Sciatic nerve (tissue), 2 donors: ENCODE measurements at regions not wholly inside any gene's neighbourhood (a gene's known extent, or its start where the extent isn't known, plus 50 kb on each side); places are given as distances from the start of the nearest gene placed in this dataset.
"Not testable (repeated sequence)": the region's sequence is repeated elsewhere in the genome, so short reads cannot be mapped to it uniquely, and the experiment has no call there.

Source experiments
- ATAC-seq: fragments of 200-7000 bp; cut with Tn5 transposase; one replicate; pipeline ENCODE4 v1.9.1; 2020; ENCODE audit warnings: mild to moderate bottlenecking, moderate library complexity
- DNase-seq: peaks from one replicate; pipeline ENCODE4 v3.0.0-alpha.2; 2020; ENCODE audit warnings: low spot score
- intact Hi-C: fragments of 100-400 bp; cut with DNase I; formaldehyde crosslinking; loops from one replicate; pipeline ENCODE4 v1.14.2; 2022
- donor health status: DM: no; HTN: no; CAD: no.
- donor health status: DM: no; HTN: no; CAD: no.

DNA sequence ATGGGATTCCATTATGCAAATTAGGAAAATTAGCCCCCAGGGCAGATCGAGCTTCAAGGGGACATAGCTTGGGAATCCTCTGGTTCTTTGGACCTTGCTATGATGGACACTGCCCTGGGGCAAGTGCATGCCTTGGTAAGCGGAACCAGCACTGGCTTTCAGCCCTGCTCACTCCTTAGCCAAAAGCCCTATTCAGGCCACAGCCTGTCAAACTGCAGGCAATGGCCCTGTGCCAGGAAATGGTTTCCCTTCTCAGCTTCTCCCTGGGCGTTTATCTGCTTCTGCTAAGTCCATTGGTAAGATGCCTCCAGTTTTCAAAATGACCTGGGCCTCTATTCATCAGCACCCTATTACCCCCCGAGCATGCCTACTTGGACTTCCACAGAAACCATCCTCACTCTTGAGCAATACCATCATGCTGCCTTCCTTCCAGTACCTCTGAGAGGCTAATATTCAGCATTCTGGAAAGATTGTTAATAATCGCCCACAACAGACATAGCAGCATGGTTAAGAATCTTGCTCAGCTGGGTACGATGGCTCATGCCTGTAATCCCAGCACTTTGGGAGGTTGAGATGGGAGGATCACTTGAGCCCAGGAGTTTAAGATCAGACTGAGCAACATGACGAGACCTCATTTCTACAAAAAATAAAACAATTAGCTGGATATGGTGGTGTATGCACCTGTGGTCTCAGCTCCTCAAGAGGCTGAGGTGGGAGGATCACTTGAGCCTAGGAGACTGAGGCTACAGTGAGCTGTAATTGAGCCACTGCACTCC lies 918.6 kb upstream of the AUTS2 start:
- intact Hi-C loops = no loop called here
- ATAC-seq = no peak
- no peak for DNase-seq

DNA sequence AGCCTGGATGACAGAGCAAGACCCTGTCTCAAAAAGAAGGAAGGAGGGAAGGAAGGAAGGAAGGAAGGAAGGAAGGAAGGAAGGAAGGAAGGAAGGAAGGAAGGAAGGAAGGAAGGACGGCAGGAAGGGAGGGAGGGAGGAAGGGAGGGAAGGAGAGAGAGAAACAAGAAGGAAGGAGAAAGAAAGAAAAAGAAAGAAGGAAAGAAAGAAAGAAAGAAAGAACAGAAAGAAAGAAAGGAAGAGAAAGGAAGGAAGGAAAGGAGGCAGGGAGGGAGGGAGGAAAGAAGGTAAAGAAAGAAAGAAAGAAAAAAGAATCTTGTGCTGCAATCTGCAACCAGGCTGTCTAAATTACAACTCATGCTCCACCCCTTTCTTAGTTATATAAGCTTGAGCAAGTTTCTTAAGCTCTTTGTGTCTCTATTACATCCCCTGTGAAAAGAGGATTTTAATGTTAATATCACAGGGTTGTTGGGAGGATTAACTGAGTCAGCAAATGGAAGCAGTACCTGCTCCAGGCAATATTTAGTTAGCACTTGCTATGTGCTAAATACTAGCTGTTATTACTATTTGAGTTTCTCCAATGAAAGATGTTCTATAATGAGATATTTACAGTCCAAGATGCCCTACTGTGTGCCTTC lies 917.9 kb upstream of the AUTS2 start:
- no peak for ATAC-seq
- intact Hi-C loops = no loop called here
- DNase-seq = no peak

GRCh38 chr7:68682910-68683309 lies 915.4 kb upstream of the AUTS2 start:
- intact Hi-C loops = no loop called here
- no peak for DNase-seq
- no peak for ATAC-seq

GRCh38 chr7:68684246-68684839 lies 913.9 kb upstream of the AUTS2 start:
- DNase-seq (no peak), ATAC-seq (peak; percentile 95)
- intact Hi-C loops = no loop called here

GRCh38 chr7:68684996-68685395 lies 913.3 kb upstream of the AUTS2 start:
- ATAC-seq (no peak), DNase-seq (no peak)
- intact Hi-C loops = no loop called here

DNA sequence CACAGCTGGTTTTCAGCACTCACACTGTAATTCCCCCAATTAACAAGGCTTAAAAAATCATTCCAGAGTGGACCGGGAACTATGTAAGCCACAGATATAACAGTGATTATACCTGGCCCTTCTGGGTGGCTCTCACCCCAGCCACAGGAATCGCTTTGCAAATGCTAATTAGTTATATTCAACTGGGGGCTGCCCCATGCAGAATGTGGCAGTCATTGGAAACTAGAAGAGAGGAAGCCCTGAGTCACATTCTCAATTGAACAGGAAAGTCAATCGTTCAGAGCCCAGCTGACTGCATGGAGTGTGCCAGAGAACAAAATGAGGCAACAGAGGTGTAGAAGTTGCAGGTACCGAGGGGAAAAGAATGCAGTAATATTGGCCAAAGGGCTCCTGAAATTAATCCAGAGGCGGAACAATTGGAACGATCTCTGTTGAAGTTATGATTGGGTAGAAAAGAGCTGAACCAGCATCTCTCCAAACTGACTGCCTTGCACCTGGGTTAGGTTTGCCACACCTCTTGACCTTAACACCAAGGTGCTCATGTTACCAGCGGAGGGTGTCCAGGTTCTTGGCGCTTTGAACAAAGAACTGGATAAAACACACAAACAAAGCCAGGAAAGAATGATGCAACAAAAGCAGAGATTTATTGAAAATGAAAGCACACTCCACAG lies 909.7 kb upstream of the AUTS2 start:
- DNase-seq = no peak
- no peak for ATAC-seq
- intact Hi-C loops = no loop called here

GRCh38 chr7:68689087-68689433 lies 909.2 kb upstream of the AUTS2 start:
- ATAC-seq = no peak
- DNase-seq = no peak
- intact Hi-C loops = no loop called here

DNA sequence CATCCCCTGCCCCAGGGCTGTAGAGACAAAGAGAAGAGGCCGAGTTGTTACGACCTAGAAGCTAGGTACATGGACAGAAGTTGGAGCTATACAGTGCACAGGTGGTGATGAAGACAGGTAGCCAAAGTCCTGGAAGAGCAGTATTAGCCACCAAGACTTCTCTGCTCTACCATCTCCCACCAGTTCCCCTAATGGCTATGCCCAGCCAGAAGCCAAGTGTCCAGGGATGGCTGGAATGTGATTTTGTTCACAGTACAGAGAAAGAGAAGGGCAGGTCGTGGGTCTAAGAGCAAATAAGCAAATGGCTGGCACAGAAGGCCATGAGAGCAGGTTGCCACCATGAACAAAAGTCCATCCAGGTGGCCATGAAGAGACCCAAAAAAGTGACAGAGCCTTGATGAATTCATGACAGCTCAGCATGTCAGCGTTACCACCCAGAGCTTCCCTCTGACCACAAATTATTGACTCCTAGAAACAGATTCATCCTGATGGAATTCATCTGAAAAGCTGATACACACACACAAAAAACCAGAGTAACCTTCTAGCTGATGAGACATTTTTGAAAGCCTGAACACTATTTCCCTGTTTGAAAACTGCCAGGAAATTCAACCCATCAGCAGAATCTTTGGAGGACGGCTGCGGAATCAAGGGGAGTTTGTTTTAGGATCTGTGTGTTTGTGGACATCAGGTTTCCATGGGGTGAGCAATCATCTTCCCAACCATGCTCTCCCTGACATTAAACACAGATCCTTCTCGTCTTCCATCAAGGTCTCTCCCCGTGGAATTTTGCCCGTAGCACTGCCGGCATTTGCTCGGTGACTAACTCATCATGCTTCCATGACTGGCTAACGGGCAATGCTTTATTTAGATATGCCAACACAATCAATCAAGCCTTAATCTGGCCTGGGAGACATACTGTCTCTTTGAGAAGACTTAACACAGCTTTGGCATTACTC lies 906.7 kb upstream of the AUTS2 start:
- no peak for ATAC-seq
- no peak for DNase-seq
- intact Hi-C loops = no loop called here

GRCh38 chr7:68692511-68692910 lies 905.8 kb upstream of the AUTS2 start:
- ATAC-seq (no peak), DNase-seq (no peak)
- intact Hi-C loops = no loop called here

DNA sequence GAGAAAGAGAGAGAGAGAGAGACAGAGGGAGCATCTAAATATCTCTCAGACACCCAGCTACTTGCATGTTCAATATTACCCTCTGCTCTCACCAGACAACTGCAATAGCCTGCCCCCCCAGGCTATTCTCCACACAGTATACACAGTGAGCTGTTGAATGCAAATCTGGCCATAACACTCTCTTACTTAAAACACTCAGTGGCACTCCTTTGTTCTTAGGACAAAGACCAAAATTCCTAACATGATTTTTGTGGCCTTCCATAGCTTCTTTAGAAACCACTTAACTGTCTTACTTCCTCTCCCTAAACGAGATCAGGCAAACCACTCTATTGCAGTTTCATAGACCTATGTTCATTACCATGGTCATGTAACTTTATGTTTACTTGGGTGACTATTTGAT lies 903.6 kb upstream of the AUTS2 start:
- intact Hi-C loops = no loop called here
- ATAC-seq (no peak), DNase-seq (no peak)

GRCh38 chr7:68697796-68698280 lies 900.4 kb upstream of the AUTS2 start:
- no peak for DNase-seq
- ATAC-seq = no peak
- intact Hi-C loops = no loop called here

DNA sequence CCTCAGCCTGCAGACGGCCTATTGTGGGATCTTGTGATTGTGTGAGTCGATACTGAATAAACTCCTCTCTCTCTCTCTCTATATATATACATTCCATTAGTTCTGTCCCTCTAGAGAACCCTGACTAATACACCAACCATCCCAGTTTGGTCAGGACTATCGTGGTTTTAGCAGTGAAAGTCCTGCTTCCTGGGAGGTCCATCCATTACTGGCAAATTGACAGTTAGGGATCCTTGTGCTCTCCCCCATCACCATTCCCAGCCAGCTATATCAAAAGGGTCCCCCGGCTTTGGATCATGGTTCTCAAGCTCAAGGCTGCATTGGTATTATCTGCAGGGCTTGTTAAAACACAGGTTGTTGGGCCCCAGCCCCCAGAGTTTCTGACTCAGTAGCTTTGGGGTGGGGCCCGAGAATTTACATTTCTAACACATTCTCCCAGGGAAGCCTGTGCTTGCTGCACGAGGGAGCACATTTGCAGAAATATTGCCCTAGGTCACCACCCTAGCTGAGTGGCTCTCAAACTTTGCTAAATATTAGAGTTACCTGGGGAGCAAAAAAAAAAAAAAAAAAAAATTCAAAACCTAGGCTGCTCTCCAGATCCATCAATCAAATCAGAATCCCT lies 899.1 kb upstream of the AUTS2 start:
- DNase-seq = no peak
- intact Hi-C loops = no loop called here

DNA sequence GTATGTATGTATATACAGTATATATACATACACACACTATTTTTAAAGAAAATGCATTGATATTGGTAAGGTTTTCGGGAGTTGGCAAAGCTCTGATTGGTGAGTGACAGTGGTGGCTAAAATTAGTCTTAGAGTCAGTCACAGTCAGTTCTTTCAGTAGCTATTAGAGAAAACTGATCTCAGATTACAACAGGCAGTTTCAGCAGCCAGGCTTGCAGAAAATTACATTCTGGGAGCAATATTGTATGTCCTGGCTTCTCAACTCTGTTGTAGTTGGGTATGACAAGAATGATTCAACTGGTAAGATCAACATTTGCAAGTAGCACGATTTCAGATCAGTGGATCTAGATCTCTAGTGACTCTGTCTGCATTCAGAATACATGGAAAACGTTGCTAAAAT lies 897.9 kb upstream of the AUTS2 start:
- ATAC-seq (no peak), DNase-seq (no peak)
- intact Hi-C loops = no loop called here

More for the DNA sequence above, 899.1 kb upstream of the AUTS2 start:
- ATAC-seq = no peak

DNA sequence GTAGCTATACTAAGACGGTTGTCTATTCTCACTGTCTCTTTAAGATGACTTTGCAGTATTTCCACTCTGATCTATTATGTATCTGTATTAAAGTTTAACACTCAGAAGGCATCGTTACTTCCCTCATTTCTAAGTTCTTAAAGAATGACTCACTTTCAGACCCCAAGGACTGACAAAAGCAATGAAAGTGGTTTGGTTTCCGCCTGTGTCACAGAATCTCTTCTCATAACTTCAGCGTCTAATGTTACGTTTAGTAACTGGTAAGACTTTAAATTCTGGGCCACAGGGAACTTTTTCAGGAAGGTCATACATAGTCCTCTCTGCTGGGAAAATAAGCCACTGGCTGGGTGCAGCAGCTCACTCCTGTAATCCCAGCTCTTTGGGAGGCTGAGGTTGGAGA lies 892.0 kb upstream of the AUTS2 start:
- intact Hi-C loops = no loop called here
- no peak for DNase-seq
- ATAC-seq = no peak

- DNase-seq = no peak
- no peak for ATAC-seq
- intact Hi-C loops = no loop called here
These were observed 891.1 kb upstream of the AUTS2 start for GRCh38 chr7:68707159-68707558.

GRCh38 chr7:68707958-68708357 lies 890.3 kb upstream of the AUTS2 start:
- DNase-seq = no peak
- no peak for ATAC-seq
- intact Hi-C loops = no loop called here

DNA sequence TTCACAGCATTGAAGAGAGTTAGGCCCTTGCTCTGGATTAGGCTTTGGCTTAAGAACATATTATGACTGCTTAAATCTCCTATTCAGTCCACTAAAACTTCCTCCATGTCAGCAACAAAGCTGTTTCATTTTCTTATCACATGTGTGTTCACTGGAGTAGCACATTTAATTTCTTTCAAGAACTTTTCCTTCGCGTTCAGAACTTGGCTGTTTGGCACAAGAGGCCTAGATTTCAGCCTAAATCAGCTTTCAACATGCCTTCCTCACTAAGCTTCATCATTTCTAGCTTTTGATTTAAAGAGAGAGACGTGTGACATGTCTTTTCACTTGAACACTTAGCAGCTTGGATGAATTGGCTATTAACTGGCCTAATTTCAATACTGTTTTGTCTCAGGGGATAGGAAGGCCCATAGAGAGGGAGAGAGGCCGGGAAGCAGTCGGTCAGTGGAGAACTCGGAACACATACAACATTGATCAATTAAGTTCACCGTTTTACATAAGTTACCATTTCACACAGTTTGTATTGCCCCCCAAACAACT lies 885.2 kb upstream of the AUTS2 start:
- DNase-seq = no peak
- no peak for ATAC-seq
- intact Hi-C loops = no loop called here

DNA sequence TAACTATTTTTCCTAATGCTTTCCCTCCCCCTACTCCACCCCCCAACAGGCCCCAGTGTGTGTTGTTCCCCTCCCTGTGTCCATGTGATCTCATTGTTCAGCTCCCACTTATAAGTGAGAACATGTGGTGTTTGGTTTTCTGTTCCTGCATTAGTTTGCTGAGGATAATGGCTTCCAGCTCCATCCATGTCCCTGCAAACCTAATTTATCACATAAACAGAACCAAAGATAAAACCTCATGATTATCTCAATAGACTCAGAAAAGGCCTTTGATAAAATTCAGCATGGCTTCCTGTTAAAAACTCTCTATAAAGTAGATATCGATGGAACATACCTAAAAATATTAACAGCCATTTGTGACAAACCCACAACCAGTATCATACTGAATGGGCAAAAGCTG lies 884.1 kb upstream of the AUTS2 start:
- intact Hi-C loops, DNase-seq, ATAC-seq: not testable (repeated sequence)
